NCI-H146 treated with DMSO at 0.1 percent for 48 hours (cell line): ENCODE measurements at regions not wholly inside any gene's neighbourhood (a gene's known extent, or its start where the extent isn't known, plus 50 kb on each side); places are given as distances from the start of the nearest gene placed in this dataset.
A peak's percentile ranks its signal among the peaks of the same experiment; 100 is the strongest.

Experiments
- DNase-seq: peaks from one replicate; lab custom pipeline; 2025; ENCODE audit not compliant: unreplicated experiment; lab: John Stamatoyannopoulos, UW

DNA sequence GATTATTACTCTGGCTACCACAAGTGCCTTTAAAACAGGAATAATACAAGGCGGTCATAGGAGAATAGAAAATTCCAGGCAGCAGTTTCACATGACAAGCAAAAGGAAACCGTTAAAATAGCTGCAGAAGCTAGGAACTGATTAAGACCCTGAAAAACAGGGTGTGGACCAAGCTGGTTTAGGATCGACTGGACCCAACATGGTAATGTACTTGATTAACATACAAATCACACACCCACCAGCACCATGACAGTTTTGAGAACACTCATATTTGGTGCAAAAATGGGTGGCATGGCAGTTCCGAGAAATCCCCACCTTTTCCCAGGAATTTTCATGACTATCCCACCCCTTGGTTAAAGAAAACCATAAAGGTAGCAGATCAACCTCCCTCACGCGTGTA lies 51.9 kb upstream of the TMEM163 start:
- no peak for DNase-seq

DNA sequence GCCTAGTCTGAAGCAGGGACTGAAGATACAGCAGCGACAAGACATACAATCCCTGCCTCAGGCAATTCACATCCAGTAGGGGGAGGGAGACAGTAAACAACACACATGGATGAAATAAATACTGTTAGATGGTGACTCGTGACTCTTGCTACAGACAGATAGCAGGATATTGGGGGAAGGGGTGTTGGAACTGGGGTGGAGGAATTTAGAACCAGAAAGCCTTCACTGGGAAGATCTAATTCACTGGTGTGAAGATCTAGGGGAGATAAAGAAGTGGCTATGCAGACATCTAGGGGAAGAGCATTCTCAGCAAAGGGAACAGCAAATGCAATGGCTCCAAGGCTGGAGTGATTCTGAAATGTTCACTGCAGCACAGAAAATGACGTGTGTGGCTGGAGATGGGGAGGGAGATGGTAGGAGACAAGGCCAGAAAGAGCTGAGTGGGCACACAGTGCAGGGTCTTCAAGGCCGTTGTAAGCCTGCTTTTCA lies 52.6 kb upstream of the TMEM163 start:
- peak; percentile 24 for DNase-seq

DNA sequence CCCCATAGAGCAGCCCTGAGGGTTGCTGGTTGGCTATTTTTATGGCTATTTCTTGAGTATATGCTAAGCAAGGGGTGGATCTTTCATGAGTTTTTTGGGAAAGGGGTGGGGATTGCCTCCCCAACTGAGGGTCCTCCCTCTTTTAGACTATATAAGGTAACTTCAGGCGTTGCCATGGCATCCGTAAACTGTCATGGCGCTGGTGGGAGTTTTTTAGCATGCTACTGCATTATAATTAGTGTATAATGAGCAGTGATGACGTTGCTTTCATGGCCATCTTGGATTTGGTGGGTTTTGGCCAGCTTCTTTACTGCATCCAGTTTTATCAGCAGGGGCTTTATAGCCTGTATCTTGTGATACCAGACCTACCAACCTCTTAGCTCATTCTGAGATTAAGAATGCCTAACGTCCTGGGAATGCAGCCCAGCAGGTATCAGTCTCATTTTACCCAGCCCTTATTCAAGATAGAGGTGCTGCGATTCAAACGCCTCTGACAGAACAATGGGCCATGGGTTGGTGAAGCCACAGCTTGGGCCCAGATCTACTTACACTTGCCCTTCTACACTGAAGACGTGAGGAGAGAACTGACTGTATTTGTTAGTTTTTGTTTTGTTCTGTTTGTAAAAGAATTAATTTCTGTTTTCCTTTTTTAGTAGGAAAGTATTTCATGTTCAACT lies 53.8 kb upstream of the TMEM163 start:
- DNase-seq, result no peak

DNA sequence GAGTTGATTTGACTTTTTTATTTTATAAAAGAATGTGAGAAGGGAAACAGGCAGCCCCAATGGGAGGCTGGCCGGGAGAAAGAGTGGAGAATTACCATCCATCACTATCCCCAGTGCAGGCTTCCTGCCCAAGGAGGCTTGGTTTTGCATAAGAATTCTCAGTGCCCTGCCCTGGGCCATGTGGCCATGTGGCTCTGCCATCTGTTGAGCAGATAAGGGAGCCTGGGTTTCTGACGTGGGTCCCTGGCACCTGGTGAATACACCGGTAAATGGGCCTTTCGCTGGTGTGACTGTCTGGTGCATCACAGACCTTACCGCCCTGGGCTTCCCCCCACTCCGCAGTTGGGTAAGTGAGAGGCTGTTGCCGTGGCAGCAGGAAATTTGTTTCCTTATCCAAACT lies 54.5 kb upstream of the TMEM163 start:
- no peak for DNase-seq

DNA sequence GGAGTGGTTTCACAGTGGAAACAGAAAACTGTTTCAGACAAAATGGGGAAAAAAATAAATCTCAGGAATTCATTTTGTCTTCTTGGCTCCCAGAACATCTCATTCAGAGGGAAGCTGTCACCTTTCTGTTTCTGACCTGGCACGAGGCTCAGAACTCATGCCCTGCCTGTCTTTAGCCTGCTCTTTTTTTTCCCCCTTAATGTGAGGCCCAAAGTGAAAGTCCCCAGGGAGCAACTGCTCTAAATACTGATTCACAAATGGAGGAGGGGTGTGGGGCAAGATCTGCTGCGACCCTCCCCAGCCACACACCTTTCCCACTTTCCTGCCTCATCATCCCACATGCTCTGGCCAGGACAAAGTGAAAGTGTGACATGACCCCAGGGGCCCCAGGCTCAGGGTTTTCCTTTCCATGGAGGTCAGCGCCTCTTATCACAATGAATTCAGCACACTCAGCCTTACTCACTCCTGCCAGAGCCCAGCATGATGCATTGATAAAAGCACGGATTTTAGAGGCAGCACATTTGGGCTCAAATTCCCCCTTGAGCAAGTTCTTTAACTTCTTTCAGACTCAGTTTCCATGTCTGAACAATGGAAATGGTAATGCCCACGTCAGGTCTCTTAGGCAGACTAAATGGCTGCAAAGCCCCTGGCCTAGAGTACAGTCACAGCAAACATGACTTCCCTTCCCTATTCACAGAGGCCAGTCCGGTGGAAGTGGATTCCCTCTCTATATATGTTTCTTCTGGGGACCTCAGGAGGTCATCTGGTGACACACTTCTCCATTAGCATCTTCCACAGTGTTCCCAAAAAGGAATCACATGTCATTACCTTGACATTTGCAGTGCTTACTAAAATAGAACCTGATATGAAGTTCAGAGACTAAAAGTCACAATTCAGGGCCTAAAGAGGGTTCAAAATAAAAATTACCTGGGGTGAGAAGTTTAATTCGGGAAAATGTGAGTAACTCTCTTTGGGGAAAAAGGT lies 55.3 kb upstream of the TMEM163 start:
- no peak for DNase-seq

DNA sequence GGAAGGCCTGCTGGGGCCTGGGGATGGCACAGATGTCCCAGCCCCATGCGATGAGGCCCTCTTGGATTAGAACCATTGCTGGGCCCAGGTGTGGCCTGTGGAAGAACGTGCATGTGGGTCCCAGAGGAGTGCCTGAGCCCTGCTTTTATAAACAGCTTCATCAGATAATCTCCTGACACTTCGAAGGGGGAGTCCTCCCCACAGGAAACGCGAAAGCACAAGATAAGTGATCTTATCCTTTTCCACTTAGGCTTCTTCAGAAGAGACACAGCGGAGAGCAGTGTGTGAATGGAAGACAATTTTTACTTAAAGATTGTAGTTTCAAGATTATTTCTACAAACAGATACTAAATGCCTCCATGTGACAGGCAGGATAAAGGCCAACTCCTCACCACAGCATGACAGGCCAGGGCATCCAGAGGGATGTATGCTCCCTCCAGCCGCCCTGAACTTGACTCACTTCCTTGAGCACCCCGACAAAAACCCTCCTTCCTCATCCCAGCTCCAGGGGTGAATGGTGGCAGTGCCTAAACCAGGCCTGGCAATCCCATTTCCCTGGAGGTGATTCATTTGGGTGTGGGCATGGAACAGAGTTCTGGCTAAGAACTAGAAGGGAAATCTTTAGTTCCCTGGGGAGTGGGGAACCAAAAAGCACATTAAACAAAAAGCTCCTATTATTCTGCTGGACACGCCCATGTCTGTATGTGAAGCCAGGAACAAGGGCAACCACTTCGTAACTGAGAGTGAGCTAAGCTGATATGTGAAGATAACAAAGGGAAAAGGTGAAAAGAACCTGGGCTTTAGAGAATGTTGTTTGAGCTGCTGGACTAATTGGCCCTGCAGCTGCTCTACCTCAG lies 56.2 kb upstream of the TMEM163 start:
- peak; percentile 99 for DNase-seq

DNA sequence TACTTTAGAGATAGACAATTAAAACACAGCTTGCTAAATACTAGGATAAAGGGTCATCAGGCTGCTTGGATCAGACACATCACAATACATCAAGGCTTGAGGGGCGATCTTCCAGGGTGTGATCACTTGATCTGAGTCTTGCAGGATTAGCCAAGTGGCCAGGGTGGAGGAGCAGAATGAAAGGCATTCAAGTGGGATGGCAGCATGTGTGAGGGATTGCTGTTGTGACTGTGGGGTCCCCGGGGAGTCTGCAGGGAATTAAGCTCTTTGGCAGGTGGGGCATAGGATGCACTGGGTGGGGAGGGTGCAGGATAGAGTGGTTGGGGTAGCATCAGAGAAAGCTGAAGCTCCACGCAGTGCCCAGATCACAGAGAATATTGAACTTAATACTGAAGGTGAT lies 58.0 kb upstream of the TMEM163 start:
- DNase-seq, result no peak

DNA sequence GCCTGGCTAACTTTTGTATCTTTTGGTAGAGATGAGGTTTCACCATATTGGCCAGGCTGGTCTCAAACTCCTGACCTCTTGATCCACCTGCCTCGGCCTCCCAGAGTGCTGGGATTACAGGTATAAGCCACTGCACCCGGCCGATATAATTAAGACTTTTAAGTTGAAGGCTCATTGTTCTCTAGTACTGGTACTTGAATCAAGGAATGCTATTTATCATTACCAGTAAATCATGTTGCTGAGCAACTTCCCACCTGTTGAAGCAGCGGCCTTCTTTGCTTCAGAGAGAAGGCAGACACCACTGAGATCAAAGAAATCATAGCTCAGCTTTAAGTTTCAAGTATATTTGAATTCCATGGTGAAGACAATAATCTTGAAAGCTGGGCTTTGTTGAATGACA lies 58.8 kb upstream of the TMEM163 start:
- no peak for DNase-seq

DNA sequence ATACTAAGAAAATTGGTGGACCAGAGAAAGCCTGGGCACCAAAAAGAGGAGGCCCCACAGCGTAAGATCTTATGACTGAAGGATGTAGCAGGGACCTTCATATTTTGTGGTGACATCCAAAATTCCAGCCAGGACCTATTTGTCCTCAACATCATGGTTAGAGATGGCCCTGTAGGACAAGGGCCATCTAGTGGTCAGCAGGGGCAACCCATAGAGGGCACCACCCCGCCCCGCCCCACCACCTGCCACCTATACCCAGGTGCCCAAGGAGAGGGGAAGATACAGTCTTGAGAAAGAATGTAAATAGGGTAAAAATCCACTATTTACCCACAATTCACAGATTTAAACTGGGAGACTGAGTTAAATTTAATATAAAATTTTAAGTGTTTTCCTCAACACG lies 59.6 kb upstream of the TMEM163 start:
- DNase-seq, result peak; percentile 31

DNA sequence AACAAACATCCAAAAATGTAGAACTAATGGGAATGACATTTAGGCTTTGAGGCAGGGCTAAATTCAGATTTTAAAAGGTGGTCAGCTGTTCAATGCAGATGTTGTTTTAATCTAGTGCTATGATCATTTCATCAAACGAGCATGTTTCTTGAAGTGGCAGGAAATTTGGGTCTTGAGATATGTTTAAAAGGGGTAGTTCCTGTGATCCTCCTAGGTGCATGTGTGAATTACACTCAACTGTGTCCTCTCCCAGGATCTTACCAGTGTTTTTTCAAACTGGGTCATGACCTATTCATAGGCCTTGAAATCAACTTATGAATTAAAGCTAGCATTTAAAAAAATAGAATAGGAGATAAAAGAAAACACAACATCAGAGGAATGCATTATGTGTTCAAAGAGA lies 57.4 kb upstream of the ACMSD start:
- DNase-seq, result no peak

DNA sequence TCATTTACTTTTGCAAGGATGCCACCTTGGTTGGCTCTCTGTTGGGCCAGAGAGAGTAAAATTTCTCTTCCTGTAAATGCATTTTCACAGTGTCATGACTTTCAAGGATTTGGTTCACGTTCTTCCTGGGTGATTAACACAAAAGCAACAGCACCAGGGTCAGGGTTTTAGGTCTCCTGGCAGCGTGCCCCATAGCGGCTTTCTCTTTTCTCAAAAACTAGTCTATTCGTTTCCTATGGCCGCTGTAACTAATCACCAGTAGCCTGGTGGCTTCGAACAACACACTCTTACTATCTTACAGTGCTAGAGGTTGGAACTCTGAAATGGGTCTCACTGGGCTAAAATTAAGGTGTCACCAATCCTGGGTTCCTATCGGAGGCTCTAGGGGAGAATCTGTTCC lies 56.3 kb upstream of the ACMSD start:
- DNase-seq, result no peak

DNA sequence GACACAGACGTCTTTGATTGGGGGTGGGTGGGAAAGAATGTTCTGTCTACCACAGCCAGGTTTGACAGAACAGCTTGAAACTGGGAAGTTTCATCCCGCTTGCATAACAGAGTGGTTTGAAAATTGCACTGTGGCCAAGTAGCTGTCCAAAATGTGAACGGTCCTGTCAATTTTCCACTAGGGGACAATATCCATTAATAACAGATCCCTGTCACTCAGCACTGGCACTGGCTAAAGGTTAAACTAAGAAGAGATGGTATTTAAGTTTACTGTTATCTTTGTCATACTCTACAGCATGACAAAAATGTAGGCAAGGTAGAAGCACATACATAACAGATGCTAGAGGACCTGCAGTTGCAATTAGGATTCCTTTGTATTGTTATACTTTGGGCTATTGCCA lies 55.6 kb upstream of the ACMSD start:
- no peak for DNase-seq

DNA sequence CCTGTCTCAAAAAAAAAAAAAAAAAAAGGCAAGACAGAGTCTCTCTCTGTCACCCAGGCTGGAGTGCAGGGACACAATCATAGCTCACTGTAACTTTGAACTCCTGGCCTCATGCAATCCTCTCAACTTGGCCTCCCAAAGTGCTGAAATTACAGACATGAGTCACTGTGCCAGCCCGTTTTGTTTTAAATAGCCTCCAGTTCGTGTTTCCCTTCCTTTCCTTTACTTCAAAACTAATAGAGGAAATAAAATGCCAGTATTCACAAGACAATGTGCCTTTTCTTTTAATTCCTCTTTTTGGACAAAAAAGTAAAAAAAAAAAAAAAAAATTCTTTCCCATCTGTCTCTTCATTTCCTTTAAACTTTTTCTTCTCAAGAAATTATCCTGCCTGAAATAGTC lies 54.5 kb upstream of the ACMSD start:
- no peak for DNase-seq

DNA sequence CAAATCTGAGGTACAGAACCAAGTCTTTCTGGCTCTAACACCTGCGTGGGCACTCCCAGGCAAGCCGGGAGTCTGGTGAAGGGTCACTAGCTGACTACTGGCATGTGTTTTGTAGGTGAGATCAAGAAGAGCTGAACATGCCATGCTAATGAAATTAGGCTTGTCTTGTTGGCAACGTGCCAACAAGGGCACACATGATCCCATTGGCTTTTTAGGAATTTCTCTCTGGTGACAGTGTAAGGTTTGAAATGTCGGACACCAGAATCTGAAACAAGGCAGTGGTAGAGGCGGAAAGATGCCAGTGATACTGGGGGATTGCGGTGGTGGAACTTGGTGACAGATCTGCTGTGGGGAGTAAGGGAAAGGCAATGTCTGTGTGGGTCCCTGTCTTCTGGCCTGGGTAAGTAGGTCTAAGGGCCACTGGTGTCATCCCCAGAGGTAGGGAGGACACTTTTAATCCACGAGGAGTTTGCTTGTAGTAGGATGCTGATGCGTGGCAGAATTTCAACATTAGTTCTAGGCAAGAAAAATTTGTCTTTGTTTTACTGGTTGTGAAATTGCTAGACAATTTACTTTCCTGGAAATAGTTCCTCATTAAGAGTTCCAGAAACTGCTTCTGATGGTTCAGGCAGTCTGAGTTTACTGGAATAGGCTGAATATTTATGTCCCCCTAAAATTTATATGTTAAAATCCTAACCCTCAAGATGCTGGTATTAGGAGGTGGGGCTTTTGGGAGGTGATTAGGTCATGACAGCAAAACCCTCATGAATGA lies 52.6 kb upstream of the ACMSD start:
- DNase-seq, result no peak

DNA sequence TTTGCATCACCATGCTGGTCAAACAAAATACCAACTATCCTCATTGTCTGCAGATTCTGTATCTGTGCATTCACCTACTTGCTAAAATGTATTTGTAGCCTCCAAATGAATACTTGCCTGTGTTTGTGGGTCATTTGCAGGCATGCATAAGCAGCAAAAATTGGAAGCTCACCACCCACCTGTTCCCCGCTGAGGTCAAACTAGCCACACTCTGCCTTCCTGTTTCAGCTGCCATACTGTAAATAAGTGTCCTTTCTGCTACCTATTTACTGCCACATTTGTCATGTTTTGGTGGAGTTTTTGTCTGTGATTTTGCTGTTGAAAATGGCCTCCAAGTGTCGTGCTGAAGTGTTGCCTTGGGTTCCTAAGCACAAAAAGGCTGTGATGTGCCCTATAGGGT lies 50.0 kb upstream of the ACMSD start:
- no peak for DNase-seq
